Non-pigmented ciliary epithelial cell (primary cell): ENCODE measurements at regions not wholly inside any gene's neighbourhood (a gene's known extent, or its start where the extent isn't known, plus 50 kb on each side); places are given as distances from the start of the nearest gene placed in this dataset.

Experiments used
- DNase-seq: peaks from one replicate; pipeline ENCODE4 v3.0.0-alpha.2; 2010; ENCODE audit warnings: low read depth

- DNase-seq: no peak
Measured at GRCh38 chr6:3643921-3644738, 107.4 kb downstream of the PXDC1 start.

GRCh38 chr6:3640868-3641267, 110.6 kb downstream of the PXDC1 start:
- no peak for DNase-seq

GRCh38 chr6:3638662-3639061, 112.9 kb downstream of the PXDC1 start:
- no peak for DNase-seq

- DNase-seq: no peak
Measured at GRCh38 chr6:3636060-3636459, 115.5 kb downstream of the PXDC1 start.

GRCh38 chr6:3635482-3635881, 116.0 kb downstream of the PXDC1 start:
- DNase-seq: no peak

- DNase-seq: no peak
Measured at GRCh38 chr6:3634280-3634816, 117.2 kb downstream of the PXDC1 start.

- no peak for DNase-seq
Measured at GRCh38 chr6:3633711-3634110, 117.8 kb downstream of the PXDC1 start.

- DNase-seq: no peak
Measured at GRCh38 chr6:3631877-3632276, 119.6 kb downstream of the PXDC1 start.

GRCh38 chr6:3631186-3631585, 120.3 kb downstream of the PXDC1 start:
- DNase-seq: no peak

- no peak for DNase-seq
Measured at GRCh38 chr6:3630258-3630835, 121.2 kb downstream of the PXDC1 start.

- DNase-seq: no peak
Measured at GRCh38 chr6:3627956-3628835, 123.3 kb downstream of the PXDC1 start.

- no peak for DNase-seq
Measured at GRCh38 chr6:3627501-3627900, 124.0 kb downstream of the PXDC1 start.

GRCh38 chr6:3625980-3626563, 125.4 kb downstream of the PXDC1 start:
- no peak for DNase-seq

GRCh38 chr6:3625149-3625979, 126.1 kb downstream of the PXDC1 start:
- DNase-seq: no peak

GRCh38 chr6:3624250-3625136, 127.0 kb downstream of the PXDC1 start:
- no peak for DNase-seq

- no peak for DNase-seq
Measured at GRCh38 chr6:3623451-3624249, 127.9 kb downstream of the PXDC1 start.

- DNase-seq: no peak
Measured at GRCh38 chr6:3621411-3621810, 130.1 kb downstream of the PXDC1 start.

- DNase-seq: no peak
Measured at GRCh38 chr6:3620937-3621336, 130.6 kb downstream of the PXDC1 start.

GRCh38 chr6:3620389-3620788, 131.1 kb downstream of the PXDC1 start:
- DNase-seq: no peak
